ENCODE measurements at regions not wholly inside any gene's neighbourhood (a gene's known extent, or its start where the extent isn't known, plus 50 kb on each side); places are given as distances from the start of the nearest gene placed in this dataset.
"Not testable (repeated sequence)": the region's sequence is repeated elsewhere in the genome, so short reads cannot be mapped to it uniquely, and the experiment has no call there.

GRCh38 chr6:85355816-85356215 is 94.1 kb upstream of the NT5E start:
- no peak for DNase-seq

GRCh38 chr6:85354761-85355618 is 94.9 kb upstream of the NT5E start:
- DNase-seq = peak; percentile 63

GRCh38 chr6:85353012-85353411 is 96.9 kb upstream of the NT5E start:
- no peak for DNase-seq

GRCh38 chr6:85348643-85349042 is 101.2 kb upstream of the NT5E start:
- no peak for DNase-seq

- DNase-seq = no peak
These were observed 102.1 kb upstream of the NT5E start for GRCh38 chr6:85347812-85348211.

GRCh38 chr6:85346196-85346595 is 103.7 kb upstream of the NT5E start:
- DNase-seq = no peak

- DNase-seq = no peak
These were observed 104.9 kb upstream of the NT5E start for GRCh38 chr6:85344996-85345395.

- DNase-seq = no peak
These were observed 106.5 kb upstream of the NT5E start for GRCh38 chr6:85343428-85343827.

GRCh38 chr6:85329196-85329595 is 120.7 kb upstream of the NT5E start:
- DNase-seq = no peak

- DNase-seq = not testable (repeated sequence)
These were observed 124.1 kb upstream of the NT5E start for GRCh38 chr6:85325811-85326210.

- DNase-seq = peak; percentile 66
These were observed 126.3 kb upstream of the NT5E start for GRCh38 chr6:85323435-85324040.

GRCh38 chr6:85322446-85323105 is 127.3 kb upstream of the NT5E start:
- no peak for DNase-seq

- no peak for DNase-seq
These were observed 128.0 kb upstream of the NT5E start for GRCh38 chr6:85321906-85322305.

GRCh38 chr6:85314586-85314985 is 135.3 kb upstream of the NT5E start:
- no peak for DNase-seq

- no peak for DNase-seq
These were observed 149.3 kb upstream of the NT5E start for GRCh38 chr6:85300581-85300980.

GRCh38 chr6:85298553-85298952 is 151.3 kb upstream of the NT5E start:
- no peak for DNase-seq

GRCh38 chr6:85291326-85291725 is 158.6 kb upstream of the NT5E start:
- no peak for DNase-seq

- no peak for DNase-seq
These were observed 162.2 kb upstream of the NT5E start for GRCh38 chr6:85287654-85288053.

GRCh38 chr6:85287158-85287557 is 162.7 kb upstream of the NT5E start:
- no peak for DNase-seq

GRCh38 chr6:85286507-85286906 is 163.4 kb upstream of the NT5E start:
- DNase-seq = not testable (repeated sequence)

GRCh38 chr6:85285934-85286333 is 163.9 kb upstream of the NT5E start:
- DNase-seq = no peak

GRCh38 chr6:85285114-85285513 is 164.8 kb upstream of the NT5E start:
- DNase-seq = no peak

GRCh38 chr6:85283436-85283835 is 166.4 kb upstream of the NT5E start:
- no peak for DNase-seq

- DNase-seq = no peak
These were observed 171.3 kb upstream of the NT5E start for GRCh38 chr6:85278466-85279035.
